NCI-H2196 (cell line): ENCODE measurements at regions not wholly inside any gene's neighbourhood (a gene's known extent, or its start where the extent isn't known, plus 50 kb on each side); places are given as distances from the start of the nearest gene placed in this dataset.

ENCODE experiments used
- DNase-seq: peaks from one replicate; lab custom pipeline; 2025; ENCODE audit not compliant: unreplicated experiment; lab: John Stamatoyannopoulos, UW

DNA sequence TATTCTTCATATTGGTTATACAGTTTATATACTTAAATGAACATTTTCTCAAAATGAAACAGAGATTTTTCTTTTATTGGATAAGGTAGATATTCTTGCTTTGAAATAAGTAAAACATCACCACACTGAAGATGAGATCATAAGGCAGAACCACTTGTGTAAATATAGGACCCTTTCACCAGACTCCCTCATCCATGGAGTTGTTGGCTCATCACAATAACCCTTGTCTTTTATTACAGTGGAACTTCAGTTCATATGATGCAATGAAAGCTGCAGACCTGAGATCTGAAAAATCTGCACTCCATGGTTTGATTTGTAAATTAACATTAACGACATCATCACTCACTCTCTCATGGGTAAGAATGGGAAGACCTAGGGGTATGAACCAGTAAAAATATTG is 51.9 kb upstream of the DBX2 start:
- DNase-seq = no peak

DNA sequence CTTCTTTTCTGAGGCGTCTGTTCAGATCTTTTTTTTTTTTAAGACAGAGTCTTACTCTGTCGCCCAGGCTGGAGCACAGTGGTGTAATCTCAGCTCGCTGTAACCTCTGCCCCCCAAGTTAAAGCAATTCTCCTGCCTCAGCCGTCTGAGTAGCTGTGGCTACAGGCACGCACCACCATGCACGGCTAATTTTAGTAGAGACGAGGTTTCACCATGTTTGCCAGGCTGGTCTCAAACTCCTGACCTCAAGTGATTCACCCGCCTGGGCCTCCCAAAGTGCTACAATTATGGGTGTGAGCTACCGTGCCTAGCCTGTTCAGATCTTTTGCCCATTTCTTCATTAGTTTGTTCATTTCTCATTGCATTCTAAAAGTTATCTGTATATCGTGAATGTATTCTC is 55.1 kb upstream of the DBX2 start:
- no peak for DNase-seq

DNA sequence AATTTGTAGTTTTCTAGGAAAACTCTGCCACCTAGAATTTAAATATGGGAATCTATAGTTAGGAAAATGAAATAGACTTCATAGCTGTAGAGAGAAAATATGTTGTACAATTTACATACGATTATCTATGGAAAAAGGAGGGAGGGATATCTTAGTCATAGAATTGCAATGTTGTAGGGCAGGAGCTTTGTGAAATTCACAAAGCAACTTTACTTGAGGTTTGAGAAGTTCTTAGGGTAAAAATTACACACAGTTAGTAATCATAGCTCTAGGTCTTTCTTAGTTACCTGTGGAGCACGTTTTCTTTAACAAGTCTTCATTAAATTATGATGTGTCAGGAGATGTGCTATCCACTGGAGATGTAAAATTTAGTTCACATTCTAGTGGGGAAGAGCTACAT is 61.4 kb upstream of the DBX2 start:
- DNase-seq = no peak

DNA sequence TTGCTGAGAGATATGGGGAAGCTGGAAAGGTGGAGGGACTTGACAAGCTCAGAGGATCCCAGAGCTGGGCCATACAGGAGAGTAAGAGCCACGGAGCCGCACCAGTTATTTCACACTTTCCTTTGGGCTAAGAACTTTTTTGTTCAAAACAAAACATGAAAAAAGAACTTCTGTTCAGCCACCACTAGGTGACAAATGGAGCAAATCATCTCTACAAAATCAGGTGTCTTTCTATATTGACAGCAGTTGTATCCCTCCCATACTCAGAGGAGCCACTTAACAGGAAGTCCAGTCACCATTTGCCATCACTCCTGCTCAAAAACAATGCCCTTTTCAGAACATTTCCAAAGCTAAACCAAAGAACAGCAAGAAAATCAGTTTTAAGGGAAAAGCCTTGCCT is 70.3 kb upstream of the DBX2 start:
- no peak for DNase-seq

DNA sequence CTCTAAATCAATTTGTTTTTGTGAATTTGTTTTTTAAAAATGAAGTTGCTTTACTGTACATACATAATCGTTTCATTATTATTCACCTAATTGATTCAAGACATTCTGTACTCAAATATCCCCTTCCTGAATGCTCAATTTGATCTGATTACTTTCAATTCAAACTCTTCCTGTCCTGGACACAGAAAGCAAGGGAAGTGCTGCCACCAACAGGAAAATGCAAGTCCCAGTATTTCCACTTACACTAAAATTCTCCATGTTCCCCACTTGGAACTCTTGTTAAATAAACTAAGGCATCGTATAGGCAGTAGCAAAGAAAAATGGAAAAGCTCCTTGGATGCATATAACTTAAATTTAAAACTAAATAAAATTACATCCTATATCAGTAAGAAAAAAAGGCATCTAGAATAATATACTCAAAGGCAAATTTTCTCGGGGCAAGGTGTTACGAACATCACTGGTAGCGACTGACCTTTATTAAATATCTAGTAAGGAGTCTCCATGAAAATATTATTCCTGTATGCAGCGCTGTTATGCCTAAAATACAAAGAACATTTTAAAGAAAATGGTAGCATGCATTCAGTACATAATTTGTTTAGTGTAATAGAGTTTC is 72.0 kb upstream of the DBX2 start:
- DNase-seq = peak; percentile 6

DNA sequence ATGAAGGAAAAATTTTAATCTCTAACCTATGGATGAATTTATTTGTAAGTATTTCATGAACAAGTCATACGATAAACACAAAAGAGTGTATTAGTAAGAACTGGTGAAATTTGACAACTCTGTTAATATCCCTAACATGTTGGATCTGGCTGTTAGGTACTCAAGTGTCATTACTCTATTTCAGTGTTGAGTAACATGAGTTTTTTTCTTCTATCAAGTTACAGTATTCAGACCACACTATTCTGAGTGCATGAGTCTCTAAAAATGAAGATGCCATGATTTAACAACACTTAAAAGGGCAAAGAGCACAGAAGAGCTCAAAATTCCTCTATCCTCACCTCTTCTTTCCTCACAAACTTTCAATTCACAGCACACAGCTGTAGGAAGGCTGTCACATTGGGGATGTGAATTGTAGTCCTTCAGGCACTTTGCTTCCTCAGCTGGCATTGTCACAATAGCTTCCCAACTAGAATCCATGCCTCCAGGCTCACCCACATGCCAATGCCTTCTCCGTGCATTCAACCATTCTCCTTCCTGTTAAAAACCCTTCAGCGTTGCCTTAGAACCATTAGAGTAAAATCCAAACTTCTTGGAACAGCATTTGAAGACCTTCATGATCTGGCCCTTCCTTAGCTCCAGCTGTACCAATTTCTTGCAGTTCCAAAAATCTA is 73.7 kb upstream of the DBX2 start:
- no peak for DNase-seq

GRCh38 chr12:45125997-45126396 is 75.1 kb upstream of the DBX2 start:
- DNase-seq = no peak

- DNase-seq = no peak
Measured at GRCh38 chr12:45128637-45129036, 77.7 kb upstream of the DBX2 start.

DNA sequence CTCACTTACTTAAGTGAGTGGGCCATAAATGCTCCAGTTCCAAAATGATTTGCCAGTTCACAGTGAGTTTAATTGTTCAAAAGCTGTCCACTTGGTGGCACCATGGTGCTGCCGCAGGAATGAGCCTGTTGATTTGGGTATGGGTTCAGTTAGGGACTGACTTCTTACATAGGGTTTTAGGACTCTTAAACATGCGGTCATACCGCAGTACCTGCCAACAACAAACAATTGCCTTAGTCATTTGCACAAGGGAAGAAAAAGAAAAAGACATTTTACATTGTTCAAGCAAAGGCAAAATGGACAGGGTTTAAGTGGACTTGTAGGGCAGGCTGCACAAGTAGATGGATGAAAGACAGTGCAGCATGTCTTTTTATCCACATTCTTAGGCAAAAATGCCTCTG is 80.0 kb upstream of the DBX2 start:
- peak; percentile 65 for DNase-seq

DNA sequence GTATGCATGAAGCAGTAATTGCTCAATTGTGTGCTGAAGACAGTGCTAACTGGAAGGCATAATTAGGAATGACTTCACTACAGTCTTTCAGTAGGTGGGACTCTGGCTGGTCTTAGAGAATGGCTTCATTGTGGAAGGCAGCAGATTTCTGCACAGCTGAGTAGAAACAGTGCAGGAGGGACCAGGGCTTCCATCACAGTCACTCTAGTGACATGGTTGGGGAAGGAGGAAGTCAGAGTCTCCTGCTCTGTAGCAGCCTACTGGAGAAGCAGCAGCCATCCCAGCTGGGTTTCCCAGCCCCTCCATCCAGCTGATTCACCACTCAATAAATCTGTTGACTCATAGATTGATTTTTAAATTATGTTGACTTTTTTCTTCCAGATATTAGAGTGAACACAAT is 80.6 kb upstream of the DBX2 start:
- DNase-seq = no peak

GRCh38 chr12:45138609-45139008 is 77.3 kb upstream of the ANO6 start:
- no peak for DNase-seq

- no peak for DNase-seq
Measured at GRCh38 chr12:45148006-45148405, 67.9 kb upstream of the ANO6 start.

DNA sequence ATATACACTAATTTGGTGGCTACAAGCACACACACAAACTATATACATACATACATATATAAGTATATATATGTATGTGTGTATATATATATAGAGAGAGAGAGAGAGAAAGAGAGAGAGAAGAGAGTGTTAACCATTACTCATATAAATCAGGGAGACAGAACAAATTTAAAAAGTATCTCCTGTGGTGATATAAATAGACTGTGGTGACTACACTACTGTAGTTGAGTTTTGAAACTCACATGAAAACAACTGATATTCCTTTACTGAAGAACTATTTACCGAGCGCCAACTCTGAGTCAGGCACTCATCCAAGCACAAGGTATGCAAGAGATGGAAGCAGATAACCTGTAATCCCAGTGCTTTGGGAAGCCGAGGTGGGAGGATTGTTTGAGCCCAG is 67.3 kb upstream of the ANO6 start:
- no peak for DNase-seq

GRCh38 chr12:45165284-45165683 is 50.6 kb upstream of the ANO6 start:
- no peak for DNase-seq

GRCh38 chr12:45166056-45166455 is 49.8 kb upstream of the ANO6 start:
- DNase-seq = no peak
